Nephron progenitor cell (in vitro differentiated cells): ENCODE measurements at regions not wholly inside any gene's neighbourhood (a gene's known extent, or its start where the extent isn't known, plus 50 kb on each side); places are given as distances from the start of the nearest gene placed in this dataset.
"Not testable (repeated sequence)": the region's sequence is repeated elsewhere in the genome, so short reads cannot be mapped to it uniquely, and the experiment has no call there.

ENCODE experiments used
- DNase-seq: peaks from one replicate; pipeline ENCODE4 v3.0.0; 2021
- H3K27ac Mint-ChIP-seq: 2 replicates; pipeline ENCODE4 v1.8.0; 2021; ENCODE audit warnings: mild to moderate bottlenecking, moderate library complexity, mixed read lengths
- H3K27me3 Mint-ChIP-seq: 2 replicates; pipeline ENCODE4 v1.8.0; 2021; ENCODE audit warnings: mild to moderate bottlenecking, low read depth, mixed read lengths; ENCODE audit not compliant: poor library complexity
- H3K36me3 Mint-ChIP-seq: 2 replicates; pipeline ENCODE4 v1.8.0; 2021; ENCODE audit warnings: low read depth, mixed read lengths
- H3K4me1 Mint-ChIP-seq: 2 replicates; pipeline ENCODE4 v1.8.0; 2021; ENCODE audit warnings: mixed read lengths
- H3K4me3 Mint-ChIP-seq: 2 replicates; pipeline ENCODE4 v1.8.0; 2021; ENCODE audit warnings: mild to moderate bottlenecking, moderate library complexity, mixed read lengths
- H3K9me3 Mint-ChIP-seq: 2 replicates; pipeline ENCODE4 v1.8.0; 2021; ENCODE audit warnings: mild to moderate bottlenecking, moderate library complexity, mixed read lengths
- TF ChIP-seq, protein P1 (sequence below): fragments of 200-600 bp; sonication (generic); IDR thresholded peaks from 2 replicates; pipeline ENCODE4 v1.5.0; 2021; ENCODE audit warnings: antibody characterized with exemption

DNA sequence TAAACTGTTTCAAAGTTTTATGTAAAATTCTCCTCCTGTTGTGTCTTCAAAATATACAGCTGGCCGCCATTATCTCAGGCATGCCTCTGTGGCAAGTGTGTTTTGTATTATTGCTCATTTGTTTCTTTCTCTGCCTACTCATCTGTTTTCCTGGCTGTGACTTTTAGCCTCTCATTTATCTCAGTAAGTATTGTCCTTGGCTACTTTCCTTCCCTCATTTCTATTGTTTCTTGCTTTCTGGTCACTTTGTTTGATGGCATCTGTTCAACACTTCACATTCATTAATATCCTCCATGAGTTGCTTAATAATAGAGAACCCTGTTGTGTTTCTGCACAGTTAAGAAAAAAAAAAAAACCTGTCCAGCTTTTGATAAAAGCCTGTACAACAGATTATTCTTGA is 869.4 kb downstream of the PCDH17 start:
- Mint-ChIP-seq H3K9me3 (peaks cover 19% of the 10 kb centered on the region), H3K36me3 (peaks cover 7% of the 10 kb centered on the region), H3K4me1 (no peaks in the 10 kb centered on the region), H3K27me3 (no peaks in the 10 kb centered on the region), H3K4me3 (no peak overlapping the region), H3K27ac (peak overlapping the region; percentile 13)
- TF ChIP-seq, protein P1, sequence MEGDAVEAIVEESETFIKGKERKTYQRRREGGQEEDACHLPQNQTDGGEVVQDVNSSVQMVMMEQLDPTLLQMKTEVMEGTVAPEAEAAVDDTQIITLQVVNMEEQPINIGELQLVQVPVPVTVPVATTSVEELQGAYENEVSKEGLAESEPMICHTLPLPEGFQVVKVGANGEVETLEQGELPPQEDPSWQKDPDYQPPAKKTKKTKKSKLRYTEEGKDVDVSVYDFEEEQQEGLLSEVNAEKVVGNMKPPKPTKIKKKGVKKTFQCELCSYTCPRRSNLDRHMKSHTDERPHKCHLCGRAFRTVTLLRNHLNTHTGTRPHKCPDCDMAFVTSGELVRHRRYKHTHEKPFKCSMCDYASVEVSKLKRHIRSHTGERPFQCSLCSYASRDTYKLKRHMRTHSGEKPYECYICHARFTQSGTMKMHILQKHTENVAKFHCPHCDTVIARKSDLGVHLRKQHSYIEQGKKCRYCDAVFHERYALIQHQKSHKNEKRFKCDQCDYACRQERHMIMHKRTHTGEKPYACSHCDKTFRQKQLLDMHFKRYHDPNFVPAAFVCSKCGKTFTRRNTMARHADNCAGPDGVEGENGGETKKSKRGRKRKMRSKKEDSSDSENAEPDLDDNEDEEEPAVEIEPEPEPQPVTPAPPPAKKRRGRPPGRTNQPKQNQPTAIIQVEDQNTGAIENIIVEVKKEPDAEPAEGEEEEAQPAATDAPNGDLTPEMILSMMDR, result no peak
- DNase-seq, result no peak

DNA sequence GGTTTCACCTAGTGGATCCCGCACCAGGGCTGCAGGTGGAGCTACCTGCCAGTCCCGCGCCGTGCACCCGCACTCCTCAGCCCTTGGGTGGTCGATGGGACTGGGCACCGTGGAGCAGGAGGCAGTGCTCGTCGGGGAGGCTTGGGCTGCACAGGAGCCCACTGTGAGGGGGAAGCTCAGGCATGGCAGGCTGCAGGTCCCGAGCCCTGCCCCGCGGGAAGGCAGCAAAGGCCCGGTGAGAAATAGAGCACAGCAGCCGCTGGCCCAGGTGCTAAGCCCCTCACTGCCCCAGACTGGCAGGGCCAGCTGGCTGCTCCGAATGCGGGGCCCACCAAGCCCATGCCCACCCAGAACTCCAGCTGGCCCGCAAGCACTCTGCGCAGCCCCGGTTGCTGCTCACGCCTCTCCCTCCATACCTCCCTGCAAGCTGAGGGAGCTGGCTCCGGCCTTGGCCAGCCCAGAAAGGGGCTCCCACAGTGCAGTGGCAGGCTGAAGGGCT is 872.7 kb downstream of the PCDH17 start:
- not testable (repeated sequence) for H3K36me3 Mint-ChIP-seq, H3K4me3 Mint-ChIP-seq, H3K27ac Mint-ChIP-seq, DNase-seq, H3K27me3 Mint-ChIP-seq, H3K4me1 Mint-ChIP-seq
- H3K9me3 Mint-ChIP-seq, result peaks cover 29% of the 10 kb centered on the region

DNA sequence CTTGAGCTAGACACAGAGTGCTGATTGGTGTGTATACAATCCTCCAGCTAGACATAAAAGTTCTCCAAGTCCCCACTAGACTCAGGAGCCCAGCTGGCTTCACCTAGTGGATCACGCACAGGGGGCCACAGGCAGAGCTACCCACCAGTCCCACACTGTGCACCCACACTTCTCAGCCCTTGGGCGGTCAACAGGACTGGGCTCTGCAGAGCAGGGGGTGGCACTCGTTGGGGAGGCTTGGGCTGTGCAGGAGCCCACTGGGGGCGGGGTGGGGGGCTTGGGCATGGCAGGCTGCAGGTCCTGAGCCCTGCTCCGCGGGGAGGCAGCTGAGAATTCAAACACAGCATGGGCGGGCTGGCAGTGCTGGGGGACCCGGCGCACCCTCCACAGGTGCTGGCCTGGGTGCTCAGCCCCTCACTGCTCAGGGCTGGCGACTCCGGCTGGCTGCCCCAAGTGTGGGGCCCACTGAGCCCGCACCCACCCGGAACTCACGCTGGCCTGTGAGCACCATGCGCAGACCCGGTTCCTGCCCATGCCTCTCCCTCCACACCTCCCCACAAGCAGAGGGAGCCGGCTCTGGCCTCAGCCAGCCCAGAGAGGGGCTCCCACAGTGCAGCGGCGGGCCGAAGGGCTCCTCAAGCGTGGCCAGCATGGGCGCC is 873.8 kb downstream of the PCDH17 start:
- H3K27ac Mint-ChIP-seq, H3K4me3 Mint-ChIP-seq, H3K27me3 Mint-ChIP-seq, DNase-seq, H3K4me1 Mint-ChIP-seq, H3K36me3 Mint-ChIP-seq: not testable (repeated sequence)
- peaks cover 34% of the 10 kb centered on the region for H3K9me3 Mint-ChIP-seq

DNA sequence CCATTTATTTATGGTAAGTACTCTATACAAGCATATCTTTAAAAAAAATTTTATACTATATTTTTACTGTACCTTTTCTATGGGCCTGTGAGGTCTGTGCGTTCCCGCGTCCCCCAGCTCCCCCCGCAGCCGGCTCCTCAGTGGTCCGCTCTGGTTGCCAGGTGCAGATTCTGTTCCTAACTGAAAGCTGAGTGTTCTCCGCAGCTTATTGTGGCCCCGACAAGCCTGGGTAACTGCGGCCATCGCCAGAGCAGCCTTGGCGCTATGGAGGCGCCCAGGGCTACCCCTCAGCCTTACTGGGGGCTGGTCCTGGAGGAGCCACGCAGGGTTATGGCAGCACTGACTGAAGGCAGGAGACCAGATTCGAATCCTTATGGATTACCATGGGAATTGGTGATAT is 896.8 kb downstream of the PCDH17 start:
- Mint-ChIP-seq H3K27ac (no peak overlapping the region), H3K27me3 (peaks cover 2% of the 10 kb centered on the region), H3K4me3 (no peak overlapping the region), H3K4me1 (no peaks in the 10 kb centered on the region), H3K36me3 (no peaks in the 10 kb centered on the region), H3K9me3 (peaks cover 4% of the 10 kb centered on the region)
- no peak for DNase-seq
- TF ChIP-seq, protein P1, result no peak

DNA sequence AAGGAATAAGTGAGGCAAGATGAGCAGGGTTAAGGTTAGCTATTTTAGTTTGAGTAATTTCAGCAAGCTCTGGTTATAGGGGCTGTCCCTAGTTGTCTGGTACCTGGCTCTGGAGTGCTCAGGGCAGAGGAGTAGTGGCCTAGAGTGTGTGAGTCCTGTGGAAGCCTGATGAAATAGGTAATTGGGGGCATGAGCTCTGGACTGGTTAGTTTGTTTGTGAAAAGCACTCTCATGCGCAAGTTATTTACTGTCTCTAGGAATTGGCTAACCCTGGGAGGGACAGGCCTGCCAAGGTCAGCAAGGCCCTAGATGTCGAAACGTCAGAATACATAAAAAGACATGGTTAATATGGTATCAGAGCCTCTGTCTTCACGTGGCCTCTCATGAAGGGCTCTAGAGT is 900.1 kb downstream of the PCDH17 start:
- TF ChIP-seq, protein P1, result no peak
- Mint-ChIP-seq H3K4me3 (no peak overlapping the region), H3K9me3 (peaks cover 14% of the 10 kb centered on the region), H3K27me3 (peaks cover 2% of the 10 kb centered on the region), H3K36me3 (no peaks in the 10 kb centered on the region), H3K27ac (no peak overlapping the region), H3K4me1 (no peaks in the 10 kb centered on the region)
- DNase-seq, result no peak

DNA sequence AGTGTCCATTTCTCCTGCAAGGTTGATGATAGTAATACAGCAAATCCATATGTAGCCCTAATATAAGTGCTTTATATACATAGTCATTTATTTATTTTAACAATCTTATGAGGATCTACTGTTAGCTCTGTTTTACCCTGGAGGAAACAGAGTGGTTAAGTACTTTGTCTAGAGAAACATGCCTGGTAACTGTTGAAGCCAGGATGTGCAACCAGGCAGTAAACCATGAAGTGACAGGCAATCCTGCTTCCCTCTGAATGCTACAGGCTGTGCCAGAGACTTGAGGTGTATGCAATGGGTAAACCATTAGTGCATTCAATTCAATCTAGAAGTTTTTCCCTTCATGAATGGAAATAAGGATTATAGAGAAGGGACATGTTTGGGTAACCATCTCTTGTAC is 911.0 kb downstream of the PCDH17 start:
- Mint-ChIP-seq H3K36me3 (peaks cover 5% of the 10 kb centered on the region), H3K27me3 (no peaks in the 10 kb centered on the region), H3K4me1 (peaks cover 17% of the 10 kb centered on the region), H3K9me3 (peaks cover 20% of the 10 kb centered on the region), H3K27ac (no peak overlapping the region), H3K4me3 (no peak overlapping the region)
- no peak for DNase-seq
- TF ChIP-seq, protein P1, result no peak

DNA sequence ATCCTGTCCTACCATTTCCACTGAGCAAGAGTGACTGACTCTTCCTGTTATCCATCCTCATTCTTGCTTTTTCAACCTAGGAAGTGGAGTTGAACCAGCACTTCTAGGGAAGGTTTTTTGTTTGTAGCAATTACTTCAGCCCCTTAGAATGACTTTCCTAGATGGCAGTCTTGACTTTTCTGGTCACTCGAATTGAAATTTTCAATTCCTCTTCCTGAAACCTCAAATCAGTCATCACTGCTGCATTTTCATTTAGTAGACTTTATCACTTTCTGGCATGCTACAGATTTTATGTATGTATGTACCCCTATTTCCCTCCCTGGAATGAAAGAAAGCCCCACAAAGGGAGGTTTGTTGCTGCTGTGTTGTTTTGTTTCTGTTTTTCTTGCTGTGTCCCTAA is 915.9 kb downstream of the PCDH17 start:
- Mint-ChIP-seq H3K4me1 (peaks cover 17% of the 10 kb centered on the region), H3K4me3 (no peak overlapping the region), H3K36me3 (no peaks in the 10 kb centered on the region), H3K27ac (peak overlapping the region; percentile 92), H3K9me3 (no peaks in the 10 kb centered on the region), H3K27me3 (no peaks in the 10 kb centered on the region)
- TF ChIP-seq, protein P1, result no peak
- DNase-seq, result no peak
